Trophoblast cell (in vitro differentiated cells and primary cell): ENCODE measurements at regions not wholly inside any gene's neighbourhood (a gene's known extent, or its start where the extent isn't known, plus 50 kb on each side); places are given as distances from the start of the nearest gene placed in this dataset.

Experiments
- DNase-seq, 2 donors: peaks; one replicate each; pipeline ENCODE4 v3.0.0-alpha.2; 2016
- H2AFZ ChIP-seq: 2 replicates; pipeline ENCODE4 v1.6.1; 2013; ENCODE audit warnings: low read length, moderate library complexity, mild to moderate bottlenecking; ENCODE audit not compliant: insufficient read depth, poor library complexity
- H2AK5ac ChIP-seq: 2 replicates; pipeline ENCODE4 v1.6.1; 2013; ENCODE audit warnings: mild to moderate bottlenecking, low read length
- H2BK120ac ChIP-seq: 2 replicates; pipeline ENCODE4 v1.6.1; 2013; ENCODE audit warnings: low read length, mild to moderate bottlenecking, moderate library complexity; ENCODE audit not compliant: insufficient read depth, poor library complexity
- H2BK12ac ChIP-seq: 2 replicates; pipeline ENCODE4 v1.6.1; 2013; ENCODE audit warnings: mild to moderate bottlenecking, low read length, moderate library complexity
- H2BK5ac ChIP-seq: 2 replicates; pipeline ENCODE4 v1.6.1; 2013; ENCODE audit warnings: low read length, low read depth, moderate library complexity, mild to moderate bottlenecking; ENCODE audit not compliant: poor library complexity
- H3K14ac ChIP-seq: 2 replicates; pipeline ENCODE4 v1.6.1; 2013; ENCODE audit warnings: mild to moderate bottlenecking, low read length
- H3K18ac ChIP-seq: 2 replicates; pipeline ENCODE4 v1.6.1; 2013; ENCODE audit warnings: mild to moderate bottlenecking, low read length
- H3K23ac ChIP-seq: 2 replicates; pipeline ENCODE4 v1.6.1; 2013; ENCODE audit warnings: low read length
- H3K27ac ChIP-seq: 2 replicates; pipeline ENCODE4 v1.5.1; 2013; ENCODE audit warnings: low read depth, mild to moderate bottlenecking, inconsistent platforms, low read length, moderate library complexity
- H3K27me3 ChIP-seq: 2 replicates; pipeline ENCODE4 v1.6.1; 2013; ENCODE audit warnings: inconsistent platforms, mild to moderate bottlenecking, low read length, moderate library complexity; ENCODE audit not compliant: insufficient read depth
- H3K36me3 ChIP-seq, 2 experiments: 1 replicate in 1 of 2; 2 replicates in 1 of 2; pipeline ENCODE4 v1.6.1; 2013; ENCODE audit warnings: low read length in 2 of 2, mild to moderate bottlenecking in 2 of 2, moderate library complexity in 1 of 2; ENCODE audit not compliant: insufficient read depth in 2 of 2, control insufficient read depth in 1 of 2
- H3K4ac ChIP-seq: 2 replicates; pipeline ENCODE4 v1.6.1; 2013; ENCODE audit warnings: low read depth, mild to moderate bottlenecking, low read length, moderate library complexity
- H3K4me1 ChIP-seq, 2 experiments: 1 replicate in 1 of 2; 2 replicates in 1 of 2; pipeline ENCODE4 v1.6.1; 2013; ENCODE audit warnings: low read length in 2 of 2, mild to moderate bottlenecking in 2 of 2, moderate library complexity in 1 of 2; ENCODE audit not compliant: insufficient read depth in 2 of 2, control insufficient read depth in 1 of 2
- H3K4me2 ChIP-seq: 2 replicates; pipeline ENCODE4 v1.6.1; 2013; ENCODE audit warnings: inconsistent platforms, mild to moderate bottlenecking, low read length, moderate library complexity
- H3K4me3 ChIP-seq: 2 replicates; pipeline ENCODE4 v1.5.1; 2013; ENCODE audit warnings: mild to moderate bottlenecking, low read depth, low read length, inconsistent platforms
- H3K79me1 ChIP-seq: one replicate; pipeline ENCODE4 v1.6.1; 2013; ENCODE audit warnings: low read length
- H3K79me2 ChIP-seq: 2 replicates; pipeline ENCODE4 v1.6.1; 2013; ENCODE audit warnings: low read length, mild to moderate bottlenecking; ENCODE audit not compliant: control insufficient read depth, insufficient read depth, poor library complexity
- H3K9ac ChIP-seq: 2 replicates; pipeline ENCODE4 v1.6.1; 2013; ENCODE audit warnings: mild to moderate bottlenecking, low read length
- H3K9me3 ChIP-seq: 2 replicates; pipeline ENCODE4 v1.6.1; 2013; ENCODE audit warnings: low read depth, mild to moderate bottlenecking, control low read depth, inconsistent platforms, low read length; ENCODE audit not compliant: insufficient read depth
- H4K12ac ChIP-seq: 2 replicates; pipeline ENCODE4 v1.6.1; 2013; ENCODE audit warnings: low read depth, mild to moderate bottlenecking, low read length, moderate library complexity
- H4K8ac ChIP-seq: 2 replicates; pipeline ENCODE4 v1.6.1; 2013; ENCODE audit warnings: low read depth, mild to moderate bottlenecking, low read length, moderate library complexity
- H4K91ac ChIP-seq: one replicate; pipeline ENCODE4 v1.6.1; 2013; ENCODE audit warnings: low read depth, mild to moderate bottlenecking, low read length, moderate library complexity
- whole genome bisulfite sequencing: extraction: QIAGEN DNeasy Blood & Tissue Kit; methylation state at CpG from one replicate; pipeline ENCODE4 v1.1.7; 2013; ENCODE audit warnings: missing lambda C conversion rate; ENCODE audit not compliant: insufficient read length, insufficient coverage; ENCODE audit errors: extremely low coverage; 5-methylcytosine and 5-hydroxymethylcytosine counted together

- H3K23ac ChIP-seq = no peak overlapping the region
- H2AK5ac ChIP-seq = no peak overlapping the region
- no peaks in the 10 kb centered on the region for H3K79me2 ChIP-seq
- H3K4me3 ChIP-seq = no peak overlapping the region
- no peaks in the 10 kb centered on the region for H3K79me1 ChIP-seq
- H3K14ac ChIP-seq = no peak overlapping the region
- H3K27ac ChIP-seq = no peak overlapping the region
- WGBS = no CpG with 5 or more reads among the region's 3 CpGs
- H3K27me3 ChIP-seq = no peaks in the 10 kb centered on the region
- H3K4me2 ChIP-seq = no peak overlapping the region
- no peak overlapping the region for H4K12ac ChIP-seq
- H3K36me3 ChIP-seq = no peaks in the 10 kb centered on the region
- no peaks in the 10 kb centered on the region for H3K9me3 ChIP-seq
- H4K8ac ChIP-seq = no peak overlapping the region
- H2AFZ ChIP-seq = no peak overlapping the region
- no peaks in the 10 kb centered on the region for H3K4me1 ChIP-seq
- H3K18ac ChIP-seq = no peak overlapping the region
- no peak for DNase-seq
- H2BK5ac ChIP-seq = no peak overlapping the region
- H2BK120ac ChIP-seq = no peak overlapping the region
- H3K4ac ChIP-seq = no peak overlapping the region
- H2BK12ac ChIP-seq = no peak overlapping the region
- H4K91ac ChIP-seq = no peak overlapping the region
- no peak overlapping the region for H3K9ac ChIP-seq
These were observed 114.8 kb upstream of the ELL2 start for GRCh38 chr5:96076451-96076850.

DNA sequence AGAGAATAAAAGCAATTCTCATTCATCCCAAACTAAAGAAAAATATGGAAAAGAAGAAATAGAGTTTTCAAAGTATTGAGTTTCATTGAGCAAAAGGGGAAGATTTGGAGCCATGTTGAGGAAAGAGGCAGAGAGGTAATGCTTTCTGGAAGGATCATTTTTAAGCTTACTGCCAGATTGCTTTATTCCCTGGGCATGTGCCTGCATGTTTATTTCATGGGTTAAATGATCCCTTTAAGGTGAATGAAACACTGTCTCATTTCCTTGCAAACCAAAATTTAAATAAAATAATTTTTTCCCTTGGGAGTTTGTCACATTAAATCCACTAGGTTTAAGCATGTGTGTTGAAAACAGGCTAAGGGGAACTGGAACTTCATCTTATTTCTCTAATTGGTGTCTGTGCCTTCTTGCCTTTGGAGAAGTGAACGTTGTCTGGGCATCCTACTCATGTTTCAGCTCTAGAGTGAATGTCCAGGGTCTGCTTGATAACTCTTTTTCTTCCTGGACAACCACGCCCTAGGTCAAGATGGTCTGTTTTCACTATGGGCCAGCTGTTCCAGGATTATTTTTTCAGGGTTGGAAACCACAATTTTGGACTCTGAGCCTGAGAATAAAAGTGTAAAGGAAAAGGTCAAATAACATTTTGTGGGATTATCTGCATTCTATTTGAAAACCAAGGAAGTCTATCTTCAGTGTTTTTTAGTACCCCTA lies 114.1 kb upstream of the ELL2 start:
- no peak overlapping the region for H2BK5ac ChIP-seq
- H3K27me3 ChIP-seq = no peaks in the 10 kb centered on the region
- no peak overlapping the region for H3K27ac ChIP-seq
- H3K9ac ChIP-seq = no peak overlapping the region
- H3K4me3 ChIP-seq = no peak overlapping the region
- H2AFZ ChIP-seq = no peak overlapping the region
- no peaks in the 10 kb centered on the region for H3K36me3 ChIP-seq
- H4K12ac ChIP-seq = no peak overlapping the region
- H3K18ac ChIP-seq = no peak overlapping the region
- H3K14ac ChIP-seq = no peak overlapping the region
- H3K79me1 ChIP-seq = no peaks in the 10 kb centered on the region
- no peak overlapping the region for H2BK120ac ChIP-seq
- H3K4me1 ChIP-seq = peaks cover 0 to 3% of the 10 kb centered on the region in 2 experiments
- no CpG with 5 or more reads among the region's 2 CpGs for WGBS
- H4K8ac ChIP-seq = no peak overlapping the region
- no peaks in the 10 kb centered on the region for H3K79me2 ChIP-seq
- no peaks in the 10 kb centered on the region for H3K9me3 ChIP-seq
- no peak overlapping the region for H2AK5ac ChIP-seq
- no peak overlapping the region for H3K4me2 ChIP-seq
- no peak overlapping the region for H3K23ac ChIP-seq
- H2BK12ac ChIP-seq = no peak overlapping the region
- no peak overlapping the region for H3K4ac ChIP-seq
- no peak overlapping the region for H4K91ac ChIP-seq
- DNase-seq = no peak

DNA sequence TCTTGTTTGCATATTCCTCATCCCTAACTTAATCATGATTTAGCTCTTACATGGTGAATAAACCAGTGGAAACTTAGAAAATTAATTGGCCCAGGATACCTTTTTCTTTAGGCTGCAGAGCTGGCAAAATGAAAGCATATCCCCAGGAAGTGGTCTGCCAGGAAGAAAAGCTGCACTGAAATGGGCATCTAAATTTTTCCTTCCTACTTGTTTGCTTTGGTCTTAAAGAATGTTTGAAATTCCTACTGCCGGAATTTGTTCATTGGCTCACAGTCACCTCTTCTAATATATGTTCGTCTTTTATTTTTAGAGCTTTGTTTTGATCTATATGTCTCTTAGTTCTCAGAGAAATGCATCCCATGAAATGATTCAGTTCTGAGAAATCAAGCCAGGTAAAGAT lies 113.2 kb upstream of the ELL2 start:
- Histone ChIP-seq H3K79me2 (no peaks in the 10 kb centered on the region), H3K9ac (no peak overlapping the region), H3K4ac (no peak overlapping the region), H3K23ac (no peak overlapping the region), H3K4me3 (no peak overlapping the region), H3K36me3 (no peaks in the 10 kb centered on the region), H3K27ac (no peak overlapping the region), H2AK5ac (no peak overlapping the region), H4K91ac (no peak overlapping the region), H2BK5ac (no peak overlapping the region), H2BK120ac (no peak overlapping the region), H4K8ac (no peak overlapping the region), H3K4me2 (no peak overlapping the region), H2AFZ (no peak overlapping the region), H3K4me1 (peaks cover 0 to 5% of the 10 kb centered on the region in 2 experiments), H3K14ac (no peak overlapping the region), H3K18ac (no peak overlapping the region), H3K27me3 (no peaks in the 10 kb centered on the region), H3K79me1 (no peaks in the 10 kb centered on the region), H3K9me3 (no peaks in the 10 kb centered on the region), H2BK12ac (no peak overlapping the region), H4K12ac (no peak overlapping the region)
- no peak for DNase-seq
- WGBS = no CpG with 5 or more reads among the region's 2 CpGs

DNA sequence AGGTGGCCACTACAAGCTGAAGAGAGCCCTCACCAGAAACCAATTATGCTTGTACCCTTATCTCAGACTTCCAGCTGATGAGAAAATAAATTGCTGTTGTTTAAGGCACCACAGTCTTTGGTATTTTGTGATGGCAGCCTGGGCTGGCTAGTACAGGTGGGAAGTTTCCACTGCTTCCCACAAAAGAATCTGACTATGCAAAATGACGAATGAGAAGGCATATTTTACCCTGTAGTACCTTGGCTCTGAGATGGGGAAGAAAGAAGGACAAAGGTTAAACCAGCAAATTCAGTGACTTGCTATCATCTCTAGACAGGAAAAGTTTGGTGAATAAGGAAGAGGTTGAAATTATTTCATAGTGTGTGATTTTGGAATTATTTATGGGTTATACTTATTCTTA lies 112.8 kb upstream of the ELL2 start:
- no peaks in the 10 kb centered on the region for H3K9me3 ChIP-seq
- H2BK5ac ChIP-seq = no peak overlapping the region
- H3K36me3 ChIP-seq = no peaks in the 10 kb centered on the region
- H3K9ac ChIP-seq = no peak overlapping the region
- H3K27me3 ChIP-seq = no peaks in the 10 kb centered on the region
- H2BK12ac ChIP-seq = no peak overlapping the region
- H3K4me3 ChIP-seq = no peak overlapping the region
- no peak overlapping the region for H3K4ac ChIP-seq
- H3K79me2 ChIP-seq = no peaks in the 10 kb centered on the region
- H4K12ac ChIP-seq = no peak overlapping the region
- no peak overlapping the region for H2BK120ac ChIP-seq
- no peak overlapping the region for H2AFZ ChIP-seq
- H3K18ac ChIP-seq = no peak overlapping the region
- no CpG with 5 or more reads among the region's 1 CpG for WGBS
- H4K8ac ChIP-seq = no peak overlapping the region
- H3K14ac ChIP-seq = no peak overlapping the region
- no peaks in the 10 kb centered on the region for H3K79me1 ChIP-seq
- H2AK5ac ChIP-seq = no peak overlapping the region
- DNase-seq = no peak
- no peak overlapping the region for H3K23ac ChIP-seq
- no peak overlapping the region for H3K27ac ChIP-seq
- H3K4me2 ChIP-seq = no peak overlapping the region
- H3K4me1 ChIP-seq = peaks cover 0 to 5% of the 10 kb centered on the region in 2 experiments
- H4K91ac ChIP-seq = no peak overlapping the region
